HL-60 (cell line): ENCODE measurements at regions not wholly inside any gene's neighbourhood (a gene's known extent, or its start where the extent isn't known, plus 50 kb on each side); places are given as distances from the start of the nearest gene placed in this dataset.
"Not testable (repeated sequence)": the region's sequence is repeated elsewhere in the genome, so short reads cannot be mapped to it uniquely, and the experiment has no call there.

ENCODE experiments used
- GABPA ChIP-seq: IDR thresholded peaks from 2 replicates; pipeline ENCODE4 v1.6.1; 2012; ENCODE audit warnings: low read depth
- SPI1 ChIP-seq: IDR thresholded peaks from 2 replicates; pipeline ENCODE4 v1.6.1; 2012; ENCODE audit warnings: low read depth, mild to moderate bottlenecking, borderline replicate concordance
- TF ChIP-seq, protein P1 (sequence below): IDR thresholded peaks from one replicate; pipeline ENCODE4 v1.5.1; 2011; ENCODE audit warnings: low read length, control low read depth, inconsistent platforms; ENCODE audit not compliant: insufficient read depth

DNA sequence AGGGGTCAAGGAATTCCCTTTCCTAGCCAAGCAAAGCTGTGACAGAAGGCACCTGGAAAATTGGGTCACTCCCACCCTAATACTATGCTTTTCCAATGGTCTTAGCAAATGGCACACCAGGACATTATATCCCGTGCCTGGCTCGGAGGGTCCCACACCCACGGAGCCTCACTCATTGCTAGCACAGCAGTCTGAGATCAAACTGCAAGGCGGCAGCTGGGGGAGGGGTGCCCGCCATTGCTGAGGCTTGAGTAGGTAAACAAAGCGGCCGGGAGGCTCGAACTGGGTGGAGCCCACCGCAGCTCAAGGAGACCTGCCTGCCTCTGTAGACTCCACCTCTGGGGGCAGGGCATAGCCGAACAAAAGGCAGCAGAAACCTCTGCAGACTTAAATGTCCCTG, 429.9 kb downstream of the NPIPA8 start:
- TF ChIP-seq, protein P1, sequence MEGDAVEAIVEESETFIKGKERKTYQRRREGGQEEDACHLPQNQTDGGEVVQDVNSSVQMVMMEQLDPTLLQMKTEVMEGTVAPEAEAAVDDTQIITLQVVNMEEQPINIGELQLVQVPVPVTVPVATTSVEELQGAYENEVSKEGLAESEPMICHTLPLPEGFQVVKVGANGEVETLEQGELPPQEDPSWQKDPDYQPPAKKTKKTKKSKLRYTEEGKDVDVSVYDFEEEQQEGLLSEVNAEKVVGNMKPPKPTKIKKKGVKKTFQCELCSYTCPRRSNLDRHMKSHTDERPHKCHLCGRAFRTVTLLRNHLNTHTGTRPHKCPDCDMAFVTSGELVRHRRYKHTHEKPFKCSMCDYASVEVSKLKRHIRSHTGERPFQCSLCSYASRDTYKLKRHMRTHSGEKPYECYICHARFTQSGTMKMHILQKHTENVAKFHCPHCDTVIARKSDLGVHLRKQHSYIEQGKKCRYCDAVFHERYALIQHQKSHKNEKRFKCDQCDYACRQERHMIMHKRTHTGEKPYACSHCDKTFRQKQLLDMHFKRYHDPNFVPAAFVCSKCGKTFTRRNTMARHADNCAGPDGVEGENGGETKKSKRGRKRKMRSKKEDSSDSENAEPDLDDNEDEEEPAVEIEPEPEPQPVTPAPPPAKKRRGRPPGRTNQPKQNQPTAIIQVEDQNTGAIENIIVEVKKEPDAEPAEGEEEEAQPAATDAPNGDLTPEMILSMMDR: not testable (repeated sequence)
- TF ChIP-seq GABPA, SPI1: not testable (repeated sequence)
